K562 (cell line): ENCODE measurements at regions not wholly inside any gene's neighbourhood (a gene's known extent, or its start where the extent isn't known, plus 50 kb on each side); places are given as distances from the start of the nearest gene placed in this dataset.

ENCODE experiments used
- ATAC-seq: fragments of 200-7000 bp; cut with Tn5 transposase; 3 replicates; pipeline ENCODE4 v1.9.1; 2020; ENCODE audit warnings: moderate library complexity
- BruUV-seq: library from RNA; stranded (reverse); fragments of 400-500 nt; replicated peaks from 2 replicates; lab custom pipeline; 2021; lab: Mats Ljungman, UMichigan
- CTCF ChIA-PET: fragments of 300-600 bp; formaldehyde crosslinking; extraction: SDS; loops from one replicate; lab custom pipeline; 2021; ENCODE audit warnings: low intra/inter-chr PET ratio; lab: Yijun Ruan, JAX
- POLR2A ChIA-PET: fragments of 300-600, 350-650 bp; sonication (Branson Sonifier 250); formaldehyde crosslinking; extraction: SDS; loops from one replicate; lab custom pipeline; 2021; ENCODE audit warnings: antibody characterized with exemption, inconsistent platforms; lab: Yijun Ruan, JAX
- DNase-seq, 4 experiments: peaks; one replicate each; pipeline versions ENCODE4 v3.0.0 to v3.0.0-alpha.2; 2011 to 2018; ENCODE audit warnings: low spot score in 3 of 4, mixed read lengths in 3 of 4; ENCODE audit errors: extremely low read depth in 1 of 4
- FAIRE-seq: peaks from 2 replicates; lab custom pipeline; 2011; peaks lifted over from hg19 to GRCh38; lab: Jason Lieb, UNC
- H2AFZ ChIP-seq: 2 replicates; pipeline ENCODE4 v1.6.0; 2011; ENCODE audit warnings: low read depth, low read length, control low read depth, inconsistent platforms
- H3K27ac ChIP-seq: fragments of 200-600 bp; 3 replicates; pipeline ENCODE4 v1.8.0; 2011; ENCODE audit warnings: low read depth, mild to moderate bottlenecking, control low read depth, inconsistent platforms, low read length, moderate library complexity, mixed read lengths; ENCODE audit errors: extremely low read depth
- H3K27me3 ChIP-seq, 2 experiments: fragments of 300-600 bp in 1 of 2; 2 replicates in 1 of 2; 3 replicates in 1 of 2; pipeline versions ENCODE4 v1.6.0 to v1.8.0; 2011; ENCODE audit warnings: inconsistent platforms in 2 of 2, low read length in 2 of 2, mild to moderate bottlenecking in 1 of 2, mixed read lengths in 1 of 2, moderate library complexity in 1 of 2; ENCODE audit not compliant: control insufficient read depth in 2 of 2, insufficient read depth in 2 of 2
- H3K36me3 ChIP-seq: fragments of 300-600 bp; 3 replicates; pipeline ENCODE4 v1.8.0; 2011; ENCODE audit warnings: mild to moderate bottlenecking, low read length, inconsistent platforms; ENCODE audit not compliant: control insufficient read depth, insufficient read depth
- H3K4me1 ChIP-seq, 2 experiments: fragments of 200-600 bp in 1 of 2; replicated peaks in 1 of 2; 2 replicates in 1 of 2; 3 replicates in 1 of 2; pipeline versions ENCODE4 v1.5.1 to v1.8.0; 2011; ENCODE audit warnings: inconsistent platforms in 2 of 2, low read length in 2 of 2, mild to moderate bottlenecking in 1 of 2, mixed read lengths in 1 of 2, moderate library complexity in 1 of 2; ENCODE audit not compliant: control insufficient read depth in 2 of 2, insufficient read depth in 2 of 2
- H3K4me2 ChIP-seq: 2 replicates; pipeline ENCODE4 v1.6.1; 2011; ENCODE audit warnings: low read length, control low read depth, inconsistent platforms, mixed read lengths; ENCODE audit not compliant: insufficient read depth
- H3K4me3 ChIP-seq: fragments of 200-600 bp; sonication (generic), shearing (Covaris generic); 2 replicates; pipeline ENCODE4 v1.5.1; 2016; ENCODE audit warnings: control low read depth, inconsistent platforms
- H3K79me2 ChIP-seq: fragments of 200-600 bp; 3 replicates; pipeline ENCODE4 v1.8.0; 2011; ENCODE audit warnings: low read length, inconsistent platforms; ENCODE audit not compliant: control insufficient read depth, insufficient read depth
- H3K9ac ChIP-seq, 2 experiments: 2 replicates each; pipeline versions ENCODE4 v1.6.0 to v1.6.1; 2011; ENCODE audit warnings: low read depth in 2 of 2, low read length in 2 of 2, control low read depth in 1 of 2, inconsistent platforms in 1 of 2, mild to moderate bottlenecking in 1 of 2, mixed read lengths in 1 of 2; ENCODE audit not compliant: insufficient read depth in 1 of 2
- H3K9me1 ChIP-seq: one replicate; pipeline ENCODE4 v1.6.0; 2011; ENCODE audit warnings: inconsistent platforms, mild to moderate bottlenecking, low read length, moderate library complexity; ENCODE audit not compliant: control insufficient read depth, insufficient read depth
- H3K9me3 ChIP-seq: replicated peaks from 2 replicates; pipeline ENCODE4 v1.5.1; 2011; ENCODE audit warnings: low read depth, low read length, inconsistent platforms; ENCODE audit not compliant: control insufficient read depth, insufficient read depth
- H4K20me1 ChIP-seq: replicated peaks from 2 replicates; pipeline ENCODE4 v1.6.1; 2011; ENCODE audit warnings: low read length, inconsistent platforms, mixed read lengths; ENCODE audit not compliant: control insufficient read depth, insufficient read depth
- CBFA2T2 ChIP-seq: fragments of 450-650 bp; conservative IDR thresholded peaks from 2 replicates; pipeline ENCODE4 v1.6.1; 2017; ENCODE audit warnings: mild to moderate bottlenecking
- MLX ChIP-seq, 2 experiments: fragments of 450-650 bp in 1 of 2; sonication (generic) in 1 of 2; formaldehyde crosslinking; conservative IDR thresholded peaks; 2 replicates each; pipeline versions ENCODE4 v1.4.0 to v1.8.1; 2020 to 2022; ENCODE audit warnings: mild to moderate bottlenecking in 1 of 2, missing genetic modification reagents in 1 of 2
- NONO ChIP-seq, 2 experiments: fragments of 200-400 bp in 1 of 2; fragments of 450-650 bp in 1 of 2; formaldehyde crosslinking in 1 of 2; IDR thresholded peaks; 2 replicates each; pipeline ENCODE4 v1.6.1; 2017; ENCODE audit warnings: low read depth in 2 of 2, mild to moderate bottlenecking in 2 of 2, moderate library complexity in 2 of 2, low read length in 1 of 2
- RUNX1 ChIP-seq: sonication (generic); IDR thresholded peaks from 2 replicates; pipeline ENCODE4 v1.6.1; 2016; ENCODE audit warnings: antibody characterized with exemption, low read depth
- SPI1 ChIP-seq: IDR thresholded peaks from 2 replicates; pipeline ENCODE4 v1.6.1; 2011; ENCODE audit warnings: low read depth, low read length, control low read depth, borderline replicate concordance
- ZNF354B ChIP-seq: fragments of 250-450 bp; sonication (Bioruptor Pico); IDR thresholded peaks from 2 replicates; pipeline ENCODE4 v1.4.0; 2020
- WGBS: fragments of 100-300 bp; shearing (Covaris generic); methylation state at CpG from one replicate; pipeline ENCODE4 v1.1.6; 2016; ENCODE audit warnings: low coverage, mixed read lengths; ENCODE audit not compliant: insufficient coverage; ENCODE audit errors: missing lambda C conversion rate; 5-methylcytosine and 5-hydroxymethylcytosine counted together
- in situ Hi-C: fragments of 300-500 bp; cut with MboI; formaldehyde crosslinking; loops from 4 replicates; pipeline ENCODE4 v1.15.0; 2018; ENCODE audit warnings: inconsistent platforms, mixed read lengths
- intact Hi-C: fragments of 100-400 bp; cut with micrococcal nuclease; formaldehyde crosslinking; loops from 2 replicates; pipeline ENCODE4 v1.14.2; 2022
- TF ChIP-seq, protein P1 (sequence below): fragments of 250-450 bp; sonication (Bioruptor Pico); IDR thresholded peaks from 2 replicates; pipeline ENCODE4 v1.8.0; 2022; ENCODE audit warnings: moderate library complexity, mild to moderate bottlenecking, inconsistent platforms

DNA sequence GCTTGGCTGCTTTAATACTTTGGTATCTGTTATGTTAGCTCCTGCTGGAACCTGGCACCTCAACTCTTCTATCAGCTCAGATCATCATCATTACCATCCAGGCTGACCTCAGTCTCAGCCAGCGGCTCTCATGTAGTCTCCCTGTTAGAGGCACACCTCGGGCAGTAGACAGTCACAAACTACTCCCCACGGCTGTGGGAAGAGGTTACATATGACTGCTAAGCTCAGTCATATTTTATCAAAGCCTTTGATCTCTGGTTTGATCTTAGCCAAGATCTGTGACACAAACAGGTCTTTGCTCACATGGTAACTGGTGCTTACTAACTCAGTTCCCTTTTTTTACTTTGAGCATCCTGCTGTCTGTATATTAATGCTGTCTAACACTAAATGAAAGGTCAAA lies 384.9 kb downstream of the CENPC start:
- Histone ChIP-seq H3K27ac (no peak overlapping the region), H3K27me3 (no peaks in the 10 kb centered on the region), H3K4me2 (no peak overlapping the region), H3K4me3 (no peak overlapping the region), H3K4me1 (no peaks in the 10 kb centered on the region), H3K79me2 (no peaks in the 10 kb centered on the region), H3K36me3 (no peaks in the 10 kb centered on the region), H3K9me1 (no peaks in the 10 kb centered on the region), H4K20me1 (no peaks in the 10 kb centered on the region), H3K9me3 (no peaks in the 10 kb centered on the region), H3K9ac (no peak overlapping the region), H2AFZ (no peak overlapping the region)
- FAIRE-seq (no peak), DNase-seq (no peak), ATAC-seq (no peak)
- intact Hi-C loops (no loop called here), in situ Hi-C loops (no loop called here)
- no TSS peak for BruUV-seq
- CTCF ChIA-PET = no interaction called here
- TF ChIP-seq NONO (IDR thresholded peaks at IDR 0.05; ENCODE audit: low read depth in 2 of 2, low read length in 1 of 2) = no peak
- TF ChIP-seq, protein P1, sequence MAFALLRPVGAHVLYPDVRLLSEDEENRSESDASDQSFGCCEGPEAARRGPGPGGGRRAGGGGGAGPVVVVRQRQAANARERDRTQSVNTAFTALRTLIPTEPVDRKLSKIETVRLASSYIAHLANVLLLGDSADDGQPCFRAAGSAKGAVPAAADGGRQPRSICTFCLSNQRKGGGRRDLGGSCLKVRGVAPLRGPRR (CRISPR knock-in tag) = no peak
- no peak for TF ChIP-seq CBFA2T2
- TF ChIP-seq RUNX1 = no peak
- TF ChIP-seq SPI1 = peak; percentile 32; the same call in 1 of the 2 replicates
- no peak for TF ChIP-seq MLX (CRISPR knock-in tag; conservative IDR thresholded peaks at IDR 0.05)
- TF ChIP-seq ZNF354B (CRISPR knock-in tag) = no peak
- POLR2A ChIA-PET = interaction anchor here (0.6 kb wide), 1 partner anchor 1707 kb away, joined by 3 read pairs; no protein-coding TSS in a partner anchor
- WGBS = 0% methylated on average over 3 of the region's 3 CpGs
